ENCODE measurements at regions not wholly inside any gene's neighbourhood (a gene's known extent, or its start where the extent isn't known, plus 50 kb on each side); places are given as distances from the start of the nearest gene placed in this dataset.

- ATAC-seq, result no peak
- no peak overlapping the region for H3K4me3 ChIP-seq (ENCODE audit: low read length)
- no peak overlapping the region for H3K27ac ChIP-seq (ENCODE audit: low read depth, low read length)
- Mint-ChIP-seq H3K27ac (no peak overlapping the region), H3K27me3 (peaks cover 3 to 39% (median 12%) of the 10 kb centered on the region in 5 donors), H3K4me3 (no peak overlapping the region), H3K9me3 (peaks cover 5 to 21% (median 9%) of the 10 kb centered on the region in 11 donors), H3K36me3 (peaks cover 0 to 6% (median 0%) of the 10 kb centered on the region in 5 donors), H3K4me1 (no peaks in the 10 kb centered on the region)
- no peaks in the 10 kb centered on the region for H3K9me3 ChIP-seq (ENCODE audit: control insufficient read depth in 2 of 3, low read length in 3 of 3)
- H3K27me3 ChIP-seq (ENCODE audit: control insufficient read depth in 2 of 2, insufficient read depth in 2 of 2, low read length in 2 of 2), result no peaks in the 10 kb centered on the region
- CTCF ChIA-PET, result no interaction called here
- DNase-seq, result no peak
- intact Hi-C loops (cut with micrococcal nuclease), result no loop called here
- no peaks in the 10 kb centered on the region for H3K4me1 ChIP-seq (ENCODE audit: control insufficient read depth in 2 of 2, insufficient read depth in 2 of 2, low read length in 2 of 2)
- no peaks in the 10 kb centered on the region for H3K36me3 ChIP-seq (ENCODE audit: control insufficient read depth in 2 of 3, insufficient read depth in 3 of 3, low read length in 3 of 3)
- POLR2A ChIA-PET, result no interaction called here
Observed at GRCh38 chr18:50444539-50444938, 69.7 kb downstream of the SKA1 start.

GRCh38 chr18:50446629-50447028 is 71.8 kb downstream of the SKA1 start:
- POLR2A ChIA-PET, result no interaction called here
- ATAC-seq, result no peak
- H3K4me3 ChIP-seq (ENCODE audit: low read length), result no peak overlapping the region
- Mint-ChIP-seq H3K27ac (no peak overlapping the region), H3K4me1 (no peaks in the 10 kb centered on the region), H3K4me3 (no peak overlapping the region), H3K9me3 (peaks cover 5 to 21% (median 9%) of the 10 kb centered on the region in 11 donors), H3K27me3 (peaks cover 0 to 32% (median 12%) of the 10 kb centered on the region in 5 donors), H3K36me3 (peaks cover 0 to 6% (median 0%) of the 10 kb centered on the region in 5 donors)
- H3K36me3 ChIP-seq (ENCODE audit: control insufficient read depth in 2 of 3, insufficient read depth in 3 of 3, low read length in 3 of 3), result no peaks in the 10 kb centered on the region
- no peaks in the 10 kb centered on the region for H3K4me1 ChIP-seq (ENCODE audit: control insufficient read depth in 2 of 2, insufficient read depth in 2 of 2, low read length in 2 of 2)
- no peak overlapping the region for H3K27ac ChIP-seq (ENCODE audit: low read depth, low read length)
- DNase-seq, result no peak
- H3K9me3 ChIP-seq (ENCODE audit: control insufficient read depth in 2 of 3, low read length in 3 of 3), result no peaks in the 10 kb centered on the region
- CTCF ChIA-PET, result no interaction called here
- H3K27me3 ChIP-seq (ENCODE audit: control insufficient read depth in 2 of 2, insufficient read depth in 2 of 2, low read length in 2 of 2), result no peaks in the 10 kb centered on the region
- intact Hi-C loops (cut with micrococcal nuclease), result no loop called here

- Mint-ChIP-seq H3K9me3 (peaks cover 5 to 21% (median 9%) of the 10 kb centered on the region in 11 donors), H3K4me1 (no peaks in the 10 kb centered on the region), H3K4me3 (no peak overlapping the region), H3K27me3 (peaks cover 0 to 31% (median 12%) of the 10 kb centered on the region in 5 donors), H3K27ac (no peak overlapping the region), H3K36me3 (peaks cover 0 to 6% (median 0%) of the 10 kb centered on the region in 5 donors)
- Histone ChIP-seq H3K4me1 (ENCODE audit: control insufficient read depth in 2 of 2, insufficient read depth in 2 of 2, low read length in 2 of 2) (no peaks in the 10 kb centered on the region), H3K27ac (ENCODE audit: low read depth, low read length) (no peak overlapping the region), H3K36me3 (ENCODE audit: control insufficient read depth in 2 of 3, insufficient read depth in 3 of 3, low read length in 3 of 3) (no peaks in the 10 kb centered on the region), H3K9me3 (ENCODE audit: control insufficient read depth in 2 of 3, low read length in 3 of 3) (no peaks in the 10 kb centered on the region), H3K4me3 (ENCODE audit: low read length) (no peak overlapping the region), H3K27me3 (ENCODE audit: control insufficient read depth in 2 of 2, insufficient read depth in 2 of 2, low read length in 2 of 2) (no peaks in the 10 kb centered on the region)
- CTCF ChIA-PET, result no interaction called here
- intact Hi-C loops (cut with micrococcal nuclease), result no loop called here
- POLR2A ChIA-PET, result no interaction called here
- DNase-seq, result no peak
- no peak for ATAC-seq
Observed at GRCh38 chr18:50447102-50447741, 72.4 kb downstream of the SKA1 start.

- no peak overlapping the region for H3K27ac Mint-ChIP-seq
- ChIA-PET CTCF (no interaction called here), POLR2A (no interaction called here)
- no peaks in the 10 kb centered on the region for H3K4me1 Mint-ChIP-seq
- Histone ChIP-seq H3K4me3 (ENCODE audit: low read length) (no peak overlapping the region), H3K27ac (ENCODE audit: low read depth, low read length) (no peak overlapping the region), H3K9me3 (ENCODE audit: control insufficient read depth in 2 of 3, low read length in 3 of 3) (no peaks in the 10 kb centered on the region), H3K36me3 (ENCODE audit: control insufficient read depth in 2 of 3, insufficient read depth in 3 of 3, low read length in 3 of 3) (no peaks in the 10 kb centered on the region), H3K27me3 (ENCODE audit: control insufficient read depth in 2 of 2, insufficient read depth in 2 of 2, low read length in 2 of 2) (no peaks in the 10 kb centered on the region), H3K4me1 (ENCODE audit: control insufficient read depth in 2 of 2, insufficient read depth in 2 of 2, low read length in 2 of 2) (no peaks in the 10 kb centered on the region)
- no peak for ATAC-seq
- H3K4me3 Mint-ChIP-seq, result no peak overlapping the region
- intact Hi-C loops (cut with micrococcal nuclease), result no loop called here
- peaks cover 5 to 17% (median 7%) of the 10 kb centered on the region in 11 donors for H3K9me3 Mint-ChIP-seq
- DNase-seq, result no peak
- H3K27me3 Mint-ChIP-seq, result peaks cover 0 to 31% (median 7%) of the 10 kb centered on the region in 5 donors
- peaks cover 0 to 6% (median 0%) of the 10 kb centered on the region in 5 donors for H3K36me3 Mint-ChIP-seq
Observed at GRCh38 chr18:50447952-50448351, 73.1 kb downstream of the SKA1 start.

DNA sequence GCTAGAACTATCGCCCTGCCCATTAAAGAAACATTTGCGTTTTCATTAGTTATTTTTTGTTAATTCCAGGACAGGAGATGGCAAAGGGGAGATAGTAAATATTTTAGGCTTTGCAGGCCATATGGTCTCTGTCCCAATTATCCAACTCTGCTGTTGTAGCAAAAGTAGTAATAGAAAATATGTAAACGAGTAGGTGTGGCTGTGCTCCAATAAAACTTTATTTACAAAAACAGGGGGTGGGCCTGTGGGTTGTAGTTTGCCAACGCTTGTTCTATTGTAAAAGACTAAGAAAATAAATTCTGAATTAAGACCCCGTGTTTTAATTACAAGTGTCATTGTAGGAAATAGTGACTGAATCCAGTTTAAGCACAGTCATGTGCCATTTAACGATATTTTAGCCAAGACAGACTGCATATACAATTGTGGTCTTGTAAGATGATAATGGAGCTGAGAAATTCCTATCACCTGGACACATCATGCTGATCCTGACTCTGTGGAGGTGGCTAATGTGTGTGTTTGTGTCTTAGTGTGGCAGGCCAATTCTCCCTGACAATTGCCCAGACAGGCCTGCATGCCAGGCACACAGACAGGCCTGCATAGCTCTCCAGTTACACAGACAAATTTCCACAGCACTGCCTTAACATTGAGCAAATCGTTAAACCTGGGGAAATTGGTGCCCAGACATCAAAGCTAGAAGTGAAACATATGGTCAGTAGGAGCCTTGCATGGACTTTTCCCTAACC is 76.4 kb downstream of the SKA1 start:
- Histone ChIP-seq H3K36me3 (ENCODE audit: control insufficient read depth in 2 of 3, insufficient read depth in 3 of 3, low read length in 3 of 3) (no peaks in the 10 kb centered on the region), H3K4me1 (ENCODE audit: control insufficient read depth in 2 of 2, insufficient read depth in 2 of 2, low read length in 2 of 2) (no peaks in the 10 kb centered on the region), H3K4me3 (ENCODE audit: low read length) (no peak overlapping the region), H3K9me3 (ENCODE audit: control insufficient read depth in 2 of 3, low read length in 3 of 3) (no peaks in the 10 kb centered on the region), H3K27ac (ENCODE audit: low read depth, low read length) (no peak overlapping the region), H3K27me3 (ENCODE audit: control insufficient read depth in 2 of 2, insufficient read depth in 2 of 2, low read length in 2 of 2) (no peaks in the 10 kb centered on the region)
- peaks cover 0 to 36% (median 19%) of the 10 kb centered on the region in 5 donors for H3K27me3 Mint-ChIP-seq
- intact Hi-C loops (cut with micrococcal nuclease), result no loop called here
- H3K9me3 Mint-ChIP-seq, result peaks cover 0 to 3% (median 0%) of the 10 kb centered on the region in 11 donors
- ATAC-seq (no peak), DNase-seq (no peak)
- POLR2A ChIA-PET, result no interaction called here
- H3K27ac Mint-ChIP-seq, result no peak overlapping the region
- no peak overlapping the region for H3K4me3 Mint-ChIP-seq
- H3K4me1 Mint-ChIP-seq, result no peaks in the 10 kb centered on the region
- H3K36me3 Mint-ChIP-seq, result no peaks in the 10 kb centered on the region
- CTCF ChIA-PET, result no interaction called here

DNA sequence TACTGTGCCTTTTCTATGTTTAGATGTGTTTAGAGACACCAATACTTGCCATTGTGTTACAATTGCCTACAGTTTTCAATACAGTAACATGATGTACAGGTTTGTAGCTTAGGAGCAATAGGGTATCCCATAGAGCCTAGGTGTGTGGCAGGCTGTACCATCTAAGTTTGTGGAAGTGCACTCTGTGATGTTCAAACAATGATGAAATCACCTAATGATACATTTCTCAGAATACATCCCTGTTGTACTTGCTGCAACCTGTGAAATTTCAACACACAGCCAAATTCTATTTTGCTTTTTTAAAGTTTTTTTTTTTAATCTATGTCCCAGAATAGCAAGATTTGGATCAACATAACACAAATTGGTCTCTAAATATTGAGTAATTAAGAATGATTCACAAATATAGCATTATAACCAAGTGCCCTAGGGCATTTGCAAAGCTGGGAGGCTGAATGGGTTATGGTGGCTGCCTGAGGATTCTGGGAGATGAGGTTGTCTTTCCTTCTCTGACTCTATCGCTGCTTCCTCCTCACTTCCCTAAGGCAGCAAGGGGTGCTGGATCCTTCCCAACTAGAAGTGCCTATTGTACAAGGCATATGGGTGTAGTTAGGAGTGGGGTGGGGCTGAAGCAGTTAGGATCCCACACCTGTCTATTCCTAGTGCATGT is 78.3 kb downstream of the SKA1 start:
- Mint-ChIP-seq H3K4me1 (no peaks in the 10 kb centered on the region), H3K9me3 (peaks cover 0 to 2% (median 0%) of the 10 kb centered on the region in 11 donors), H3K27ac (no peak overlapping the region), H3K4me3 (no peak overlapping the region), H3K36me3 (no peaks in the 10 kb centered on the region), H3K27me3 (peaks cover 0 to 27% (median 12%) of the 10 kb centered on the region in 5 donors)
- no peak overlapping the region for H3K27ac ChIP-seq (ENCODE audit: low read depth, low read length)
- no peaks in the 10 kb centered on the region for H3K9me3 ChIP-seq (ENCODE audit: control insufficient read depth in 2 of 3, low read length in 3 of 3)
- ChIA-PET POLR2A (no interaction called here), CTCF (no interaction called here)
- DNase-seq, result no peak
- no peaks in the 10 kb centered on the region for H3K36me3 ChIP-seq (ENCODE audit: control insufficient read depth in 2 of 3, insufficient read depth in 3 of 3, low read length in 3 of 3)
- no peaks in the 10 kb centered on the region for H3K27me3 ChIP-seq (ENCODE audit: control insufficient read depth in 2 of 2, insufficient read depth in 2 of 2, low read length in 2 of 2)
- ATAC-seq, result no peak
- intact Hi-C loops (cut with micrococcal nuclease), result no loop called here
- H3K4me3 ChIP-seq (ENCODE audit: low read length), result no peak overlapping the region
- H3K4me1 ChIP-seq (ENCODE audit: control insufficient read depth in 2 of 2, insufficient read depth in 2 of 2, low read length in 2 of 2), result no peaks in the 10 kb centered on the region

Measured in naive thymus-derived CD4-positive, alpha-beta T cell (primary cell).